Inferior parietal cortex (tissue), 1 donor: ENCODE measurements at regions not wholly inside any gene's neighbourhood (a gene's known extent, or its start where the extent isn't known, plus 50 kb on each side); places are given as distances from the start of the nearest gene placed in this dataset.
A peak's percentile ranks its signal among the peaks of the same experiment; 100 is the strongest.

Experiments
- DNase-seq: peaks from one replicate; pipeline ENCODE4 v3.0.0-alpha.2; 2016; ENCODE audit errors: extremely low spot score

DNA sequence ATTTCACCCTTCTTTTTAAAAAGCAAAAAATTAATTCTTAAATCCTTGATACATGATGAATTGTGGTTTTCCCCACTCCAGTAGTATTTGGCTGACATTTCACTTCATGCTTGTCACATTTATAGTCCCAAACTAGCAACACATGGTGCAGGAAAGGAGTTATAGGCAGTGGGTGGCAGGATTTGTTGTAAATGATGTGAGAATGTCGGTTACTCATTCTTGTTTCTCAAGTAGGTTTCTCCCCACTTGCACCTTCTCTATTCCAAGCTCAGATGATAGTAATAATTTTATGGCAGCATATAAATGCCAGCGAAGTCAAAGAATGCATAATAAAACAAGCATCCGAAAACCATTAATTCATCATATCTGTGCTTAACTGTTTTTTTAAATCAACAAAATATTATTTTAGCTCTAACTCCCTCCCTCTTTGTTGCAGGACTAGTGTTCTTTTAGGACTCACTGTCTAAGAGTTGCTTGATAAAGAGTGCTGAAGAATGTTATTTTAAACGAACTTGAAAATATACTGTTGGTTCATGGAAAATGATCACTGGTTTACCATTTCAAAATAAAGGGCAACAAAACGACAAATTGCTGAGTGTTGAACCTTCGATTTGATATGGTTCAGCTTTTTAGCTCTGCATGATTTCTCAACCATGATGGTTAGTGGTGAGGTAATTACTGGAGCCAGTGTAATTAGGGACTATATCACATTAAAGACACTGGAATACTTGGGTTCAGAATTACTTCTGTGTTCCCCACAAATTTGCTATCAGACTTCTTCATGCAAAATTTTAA lies 88.1 kb upstream of the ADAMTSL1 start:
- DNase-seq = peak; percentile 12

DNA sequence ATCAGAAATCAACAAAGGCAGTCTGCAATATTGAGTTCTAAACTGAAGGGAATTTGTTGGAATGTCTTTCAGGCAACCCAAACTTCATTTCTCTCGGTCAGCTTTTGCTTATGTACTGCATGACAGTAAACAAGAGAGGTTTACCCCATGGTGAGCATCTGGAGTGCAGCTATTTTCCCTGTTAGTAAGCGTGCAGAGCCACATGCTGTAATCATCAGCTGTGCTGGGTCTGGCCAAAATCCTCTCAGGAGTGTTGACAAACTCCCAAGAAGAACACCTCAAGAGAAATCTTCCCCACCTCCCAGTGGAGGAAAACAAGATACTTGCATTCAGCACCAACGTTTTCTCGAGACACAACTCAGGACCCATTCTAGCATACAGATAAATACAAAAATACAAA lies 83.6 kb upstream of the ADAMTSL1 start:
- no peak for DNase-seq

DNA sequence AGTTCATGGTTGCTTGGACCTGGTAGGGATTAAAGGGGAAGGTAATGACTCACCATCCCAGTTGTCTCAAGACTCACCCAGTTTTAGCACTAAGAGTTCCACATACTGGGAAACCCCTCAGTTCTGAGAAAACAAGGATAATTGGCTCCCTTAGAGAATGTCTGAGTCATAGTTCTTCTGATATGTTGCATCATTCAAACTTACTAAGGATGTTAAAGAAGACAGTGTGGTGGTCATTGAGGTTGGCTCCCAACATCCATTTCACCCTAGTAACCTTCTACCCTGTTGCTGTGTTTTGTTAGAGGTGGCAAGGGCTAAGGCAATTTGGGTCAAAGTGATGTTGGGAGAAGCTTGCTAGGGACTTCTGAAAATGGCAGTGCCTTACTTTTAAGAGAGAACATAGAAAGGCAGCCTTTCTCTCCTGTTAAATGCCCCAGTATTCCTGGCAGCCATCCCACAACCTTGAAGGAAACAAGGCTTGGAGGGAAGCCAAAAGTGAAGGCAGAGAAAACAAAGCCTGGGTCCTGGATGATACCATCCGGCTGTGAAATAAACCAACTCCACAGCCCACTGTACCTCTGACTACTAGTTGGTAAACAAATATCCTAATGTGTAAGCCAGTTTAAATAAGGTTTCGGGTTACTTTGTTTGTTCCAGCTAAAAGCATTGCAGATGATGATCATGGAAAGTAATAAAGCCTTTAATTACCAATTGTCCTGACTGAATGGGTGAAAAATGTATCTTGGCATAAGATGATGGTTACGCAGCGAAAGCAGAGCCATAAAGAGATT lies 80.4 kb upstream of the ADAMTSL1 start:
- DNase-seq = peak; percentile 24

DNA sequence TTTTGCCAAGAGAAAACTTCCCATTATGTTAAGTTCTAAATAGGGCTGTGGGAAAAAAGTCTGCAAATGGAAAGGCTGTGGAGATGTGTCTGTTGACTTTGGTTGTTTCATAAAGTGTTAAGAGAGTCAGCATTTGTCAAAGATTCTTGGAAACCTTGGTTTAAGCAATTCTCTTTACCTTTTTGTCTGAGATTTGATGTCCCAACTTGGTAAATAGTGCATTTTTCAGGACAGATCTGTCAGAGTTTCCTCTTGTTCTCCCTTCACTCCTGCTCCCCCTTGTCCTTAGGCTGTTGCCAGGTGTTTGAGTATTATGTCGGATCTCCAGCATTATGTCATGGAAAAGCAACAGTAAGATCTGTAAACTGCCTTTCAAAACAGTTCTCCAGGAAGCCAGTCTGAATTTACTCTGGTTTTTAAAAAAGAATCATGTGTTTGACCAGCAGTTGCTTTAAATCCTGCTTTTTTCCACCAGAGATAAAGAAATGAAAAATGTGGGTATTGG lies 79.1 kb upstream of the ADAMTSL1 start:
- no peak for DNase-seq

DNA sequence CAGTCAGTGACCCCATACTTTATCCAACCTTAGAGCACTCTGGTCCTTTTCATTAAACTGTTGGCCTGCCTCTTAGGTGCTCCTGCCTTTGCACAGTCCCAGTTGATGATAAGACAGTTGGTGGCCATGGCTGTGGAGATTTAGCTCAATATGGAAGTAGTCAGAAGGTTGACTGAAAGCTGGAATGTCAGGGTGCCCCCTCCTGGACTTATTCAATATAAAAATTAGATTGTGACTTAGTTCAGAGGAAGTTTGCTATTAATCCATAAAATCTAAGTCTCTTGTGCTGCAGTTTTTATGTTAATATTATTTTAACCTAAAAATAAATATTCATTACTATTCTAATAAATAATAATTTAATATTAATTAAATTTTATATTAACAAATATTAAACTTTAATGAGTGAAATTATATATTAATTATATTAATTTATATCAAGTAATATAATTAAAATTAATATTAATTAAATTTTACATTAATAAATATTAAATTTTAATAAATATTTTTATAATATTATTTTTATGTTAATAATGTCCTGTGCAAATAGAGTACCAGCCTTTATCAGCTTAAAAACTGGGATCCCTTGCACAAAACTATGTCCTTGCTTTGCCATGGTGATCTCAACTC lies 77.7 kb upstream of the ADAMTSL1 start:
- no peak for DNase-seq

DNA sequence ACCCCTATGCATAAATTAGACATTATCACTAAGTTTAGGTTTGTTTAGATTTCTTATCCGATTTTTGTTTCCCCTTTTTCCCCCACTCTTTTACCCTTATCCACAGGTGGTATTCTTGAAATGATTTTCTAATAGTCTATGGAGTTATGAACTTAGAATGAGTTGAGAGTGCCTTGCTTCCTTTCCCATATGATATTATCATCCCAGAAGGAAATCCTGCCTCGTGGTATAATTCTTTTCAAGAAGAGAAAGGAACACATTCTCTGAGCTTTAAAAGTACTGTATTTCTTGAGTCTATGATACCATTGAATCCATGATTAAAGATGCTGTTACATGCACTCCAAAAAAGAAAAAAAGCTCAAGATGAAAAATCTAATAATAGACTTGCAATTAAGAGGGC lies 76.9 kb upstream of the ADAMTSL1 start:
- DNase-seq = no peak

DNA sequence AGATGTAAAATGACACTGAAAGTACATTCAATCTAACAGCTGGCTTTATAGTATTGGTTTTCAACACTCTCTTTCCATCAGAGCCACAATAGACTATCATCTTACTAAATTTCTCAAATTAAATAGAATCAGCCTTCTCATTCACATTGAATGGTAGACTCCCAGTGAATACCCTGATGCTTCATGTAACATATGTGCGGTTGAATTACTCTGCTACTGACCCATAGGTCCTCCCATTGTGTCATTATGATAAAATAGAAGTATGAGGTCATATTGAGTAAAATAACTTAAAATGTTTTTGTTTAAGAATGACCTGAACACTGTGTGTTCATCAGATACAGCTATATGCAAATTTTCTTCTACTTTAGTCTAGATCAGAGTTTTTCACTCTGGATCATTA lies 75.9 kb upstream of the ADAMTSL1 start:
- no peak for DNase-seq

DNA sequence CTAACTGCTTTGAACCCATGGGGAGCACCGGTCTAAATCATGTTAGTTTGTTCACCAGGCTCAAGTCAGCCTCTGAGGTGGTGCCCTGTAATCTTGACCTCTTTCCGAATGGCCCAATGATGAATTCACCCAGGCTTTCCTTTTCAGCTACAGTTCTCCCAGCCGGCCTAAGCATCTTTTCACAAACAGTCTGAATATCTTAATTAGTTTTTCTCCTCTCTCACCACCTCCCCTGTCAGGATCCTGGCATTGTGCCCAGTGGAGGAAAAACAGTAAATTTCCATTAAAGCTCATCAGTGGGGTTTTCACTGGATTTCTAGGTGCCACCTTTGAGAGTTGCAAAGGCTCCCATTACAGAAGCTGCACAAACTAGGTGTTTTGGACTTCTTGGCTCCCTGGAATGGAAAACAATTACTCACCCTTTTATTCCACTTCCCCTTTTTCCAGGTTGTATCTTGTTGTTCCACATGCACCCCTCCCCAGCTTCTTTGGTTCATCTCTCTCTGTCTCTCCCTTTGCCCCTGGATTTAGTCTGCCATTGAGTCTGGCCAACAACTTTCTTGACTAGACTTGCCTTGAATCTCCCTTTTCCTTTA lies 69.4 kb upstream of the ADAMTSL1 start:
- no peak for DNase-seq

DNA sequence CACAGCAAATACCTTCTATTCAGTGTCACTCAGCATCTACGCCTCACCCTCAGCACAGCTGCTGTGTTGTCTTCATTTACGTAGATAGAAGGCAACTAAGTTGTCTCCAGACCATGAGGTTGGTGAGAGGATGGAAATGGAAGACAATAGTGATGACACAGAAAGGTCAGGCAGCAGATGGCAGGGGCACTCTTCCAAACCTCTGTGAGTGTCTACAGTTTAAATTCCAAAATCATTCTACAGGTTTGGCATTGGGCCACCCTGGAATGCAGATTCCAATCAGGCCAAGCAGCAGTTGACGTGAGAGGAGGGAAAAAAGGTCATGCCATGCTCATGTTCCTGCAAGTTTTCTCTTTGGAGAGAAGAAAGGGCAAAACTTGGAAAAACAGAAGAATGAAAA lies 68.7 kb upstream of the ADAMTSL1 start:
- DNase-seq = no peak

DNA sequence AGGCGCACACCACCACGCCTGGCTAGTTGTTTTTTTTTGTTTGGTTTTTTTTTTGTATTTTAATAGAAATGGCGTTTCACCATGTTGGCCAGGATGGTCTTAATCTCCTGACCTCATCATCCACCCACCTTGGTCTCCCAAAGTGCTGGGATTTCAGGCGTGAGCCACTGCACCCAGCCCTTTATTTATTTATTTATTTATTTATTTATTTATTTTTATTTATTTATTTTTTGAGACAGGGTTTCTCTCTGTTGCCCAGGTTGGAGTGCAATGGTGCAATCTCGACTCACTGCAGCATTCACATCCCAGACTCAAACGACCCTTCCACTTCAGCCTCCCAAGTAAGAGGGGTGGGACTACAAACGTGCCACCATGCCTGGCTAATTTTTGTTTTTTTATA lies 63.0 kb upstream of the ADAMTSL1 start:
- DNase-seq = no peak

DNA sequence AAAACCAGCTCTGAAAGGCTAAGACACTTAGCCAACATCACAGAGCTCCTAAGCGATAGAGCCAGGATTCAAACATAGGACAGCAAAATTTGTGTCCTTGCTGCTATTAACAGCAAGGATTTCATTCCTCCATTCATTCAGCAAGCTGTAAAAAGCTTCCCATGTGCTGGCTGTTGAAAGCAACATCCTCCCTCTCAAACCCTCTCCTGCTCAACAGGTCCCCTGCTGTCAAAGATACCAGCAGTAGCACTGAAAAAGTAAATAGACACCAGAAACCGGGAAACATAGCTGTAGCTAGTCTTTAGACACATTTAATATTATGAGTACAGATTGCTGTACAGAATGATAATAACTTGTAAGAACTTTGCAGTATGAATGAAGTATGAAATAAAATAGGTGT lies 52.6 kb upstream of the ADAMTSL1 start:
- no peak for DNase-seq

DNA sequence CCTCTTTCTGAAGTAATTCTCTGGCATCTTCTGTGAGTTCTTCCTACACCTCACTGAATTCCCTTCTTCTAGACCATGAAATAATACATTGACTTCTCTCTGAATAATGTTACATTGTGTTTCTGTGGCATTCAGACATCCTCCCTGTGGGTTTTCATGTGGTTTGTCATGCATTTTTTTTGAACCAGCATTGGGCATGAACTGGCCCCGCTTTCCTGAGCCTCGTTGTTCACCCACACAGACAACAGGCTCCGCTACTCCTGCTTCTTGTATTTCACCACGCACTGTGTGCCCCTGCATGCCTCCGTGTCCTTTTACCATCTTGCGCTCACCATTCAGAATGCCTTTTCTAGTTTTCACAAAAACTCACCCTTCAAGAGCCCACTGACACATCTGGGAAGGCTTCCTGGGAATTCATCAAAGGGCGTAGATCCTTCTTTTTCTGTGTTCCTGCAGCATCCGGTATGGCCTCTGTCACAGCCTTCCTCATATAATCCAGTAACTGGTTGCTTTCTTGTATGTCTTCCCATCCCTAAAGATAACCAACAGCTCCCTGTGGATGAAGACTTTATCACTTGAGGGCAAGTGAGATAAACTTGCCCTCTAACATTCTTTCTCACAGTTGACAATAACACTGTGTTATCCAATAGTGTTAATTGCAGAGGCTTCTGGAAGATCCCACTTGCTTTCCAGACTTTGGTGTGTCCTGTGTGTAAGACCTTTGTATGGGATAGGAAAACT lies 51.5 kb upstream of the ADAMTSL1 start:
- no peak for DNase-seq

DNA sequence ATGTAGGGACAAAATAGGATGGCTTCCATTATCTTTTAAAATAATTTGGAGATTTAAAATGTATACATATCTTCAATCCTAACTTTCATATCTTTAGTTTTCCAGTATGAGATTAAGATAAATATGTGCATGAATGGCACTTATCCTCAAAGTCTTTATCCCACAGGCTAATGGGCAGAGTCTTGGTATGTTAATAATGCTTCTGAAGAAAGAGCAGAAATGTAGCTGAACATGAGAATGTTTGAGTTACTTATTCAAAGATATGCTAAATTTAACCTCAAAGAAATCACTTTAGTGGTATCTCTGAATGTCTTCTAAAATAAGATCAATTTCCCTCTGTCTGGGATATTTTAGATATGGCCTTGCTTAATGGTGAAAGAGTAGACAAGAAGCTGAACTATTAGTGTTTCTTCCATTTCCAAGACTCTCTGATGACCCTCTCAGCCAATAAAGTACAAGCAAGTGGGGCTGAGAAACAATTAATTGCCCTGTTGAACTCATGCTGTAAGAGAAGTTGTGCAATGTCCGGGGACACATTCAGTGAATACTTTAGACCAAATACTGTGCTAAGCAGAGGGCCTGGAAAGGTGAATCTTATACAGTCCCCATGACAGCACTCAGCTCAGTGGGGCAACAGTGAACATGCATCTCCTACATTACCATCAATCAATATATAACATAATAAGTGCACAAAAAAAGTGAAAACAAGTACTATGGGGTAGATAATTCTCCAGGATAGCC lies 50.0 kb upstream of the ADAMTSL1 start:
- DNase-seq = no peak
